Endothelial cell (in vitro differentiated cells): ENCODE measurements at regions not wholly inside any gene's neighbourhood (a gene's known extent, or its start where the extent isn't known, plus 50 kb on each side); places are given as distances from the start of the nearest gene placed in this dataset.

Experiments
- DNase-seq: peaks from one replicate; pipeline ENCODE4 v3.0.0; 2021; ENCODE audit warnings: low spot score
- H3K27ac Mint-ChIP-seq: one replicate; pipeline ENCODE4 v1.8.0; 2021; ENCODE audit warnings: mixed read lengths, inconsistent platforms; ENCODE audit not compliant: unreplicated experiment
- H3K27me3 Mint-ChIP-seq: one replicate; pipeline ENCODE4 v1.8.0; 2021; ENCODE audit warnings: mild to moderate bottlenecking, moderate library complexity, mixed read lengths, inconsistent platforms; ENCODE audit not compliant: unreplicated experiment
- H3K36me3 Mint-ChIP-seq: one replicate; pipeline ENCODE4 v1.8.0; 2021; ENCODE audit warnings: mild to moderate bottlenecking, low read depth, mixed read lengths, inconsistent platforms; ENCODE audit not compliant: unreplicated experiment
- H3K4me1 Mint-ChIP-seq: one replicate; pipeline ENCODE4 v1.8.0; 2021; ENCODE audit warnings: mild to moderate bottlenecking, mixed read lengths, inconsistent platforms; ENCODE audit not compliant: unreplicated experiment
- H3K4me3 Mint-ChIP-seq: one replicate; pipeline ENCODE4 v1.8.0; 2021; ENCODE audit warnings: mild to moderate bottlenecking, mixed read lengths, inconsistent platforms; ENCODE audit not compliant: unreplicated experiment
- H3K9me3 Mint-ChIP-seq: one replicate; pipeline ENCODE4 v1.8.0; 2021; ENCODE audit warnings: mixed read lengths, inconsistent platforms; ENCODE audit not compliant: unreplicated experiment
- CTCF ChIP-seq: fragments of 200-600 bp; sonication (generic); IDR thresholded peaks from one replicate; pipeline ENCODE4 v1.5.0; 2021; ENCODE audit warnings: antibody characterized with exemption; ENCODE audit not compliant: unreplicated experiment

GRCh38 chr3:4228295-4228694 is 74.9 kb upstream of the SETMAR start:
- DNase-seq, result no peak
- TF ChIP-seq CTCF, result no peak
- Mint-ChIP-seq H3K27me3 (peaks cover 2% of the 10 kb centered on the region), H3K4me3 (no peak overlapping the region), H3K36me3 (no peaks in the 10 kb centered on the region), H3K27ac (no peak overlapping the region), H3K9me3 (peaks cover 5% of the 10 kb centered on the region), H3K4me1 (no peaks in the 10 kb centered on the region)

- Mint-ChIP-seq H3K27ac (no peak overlapping the region), H3K9me3 (no peaks in the 10 kb centered on the region), H3K36me3 (no peaks in the 10 kb centered on the region), H3K4me3 (no peak overlapping the region), H3K27me3 (peaks cover 2% of the 10 kb centered on the region), H3K4me1 (peaks cover 3% of the 10 kb centered on the region)
- TF ChIP-seq CTCF, result no peak
- no peak for DNase-seq
These were observed 72.1 kb upstream of the SETMAR start for GRCh38 chr3:4231041-4231440.

GRCh38 chr3:4232798-4233197 is 70.4 kb upstream of the SETMAR start:
- no peak for TF ChIP-seq CTCF
- Mint-ChIP-seq H3K27ac (no peak overlapping the region), H3K4me3 (no peak overlapping the region), H3K27me3 (no peaks in the 10 kb centered on the region), H3K4me1 (peaks cover 3% of the 10 kb centered on the region), H3K36me3 (no peaks in the 10 kb centered on the region), H3K9me3 (no peaks in the 10 kb centered on the region)
- DNase-seq, result no peak

- Mint-ChIP-seq H3K36me3 (no peaks in the 10 kb centered on the region), H3K27ac (no peak overlapping the region), H3K9me3 (no peaks in the 10 kb centered on the region), H3K4me1 (peaks cover 3% of the 10 kb centered on the region), H3K4me3 (no peak overlapping the region), H3K27me3 (no peaks in the 10 kb centered on the region)
- DNase-seq, result no peak
- no peak for TF ChIP-seq CTCF
These were observed 69.7 kb upstream of the SETMAR start for GRCh38 chr3:4233488-4233887.

DNA sequence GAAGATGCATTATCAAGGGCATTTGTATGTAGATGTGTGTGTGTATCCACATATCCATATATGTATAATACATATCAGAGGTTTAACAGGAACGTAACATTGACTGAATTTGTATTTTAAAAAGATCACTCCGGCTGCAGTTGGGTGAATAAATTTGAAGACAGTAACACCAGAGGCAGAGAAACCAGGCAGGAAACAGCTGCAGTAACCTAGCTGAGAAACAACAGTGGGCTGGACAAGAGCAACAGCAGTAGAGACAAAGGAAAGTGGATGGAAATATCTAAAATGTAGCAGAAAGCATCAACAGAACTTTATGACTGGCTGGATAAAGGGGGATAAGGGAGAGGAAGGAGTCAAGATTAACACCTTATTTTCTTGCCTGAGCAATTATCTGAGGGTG is 68.3 kb upstream of the SETMAR start:
- no peak for TF ChIP-seq CTCF
- peaks cover 3% of the 10 kb centered on the region for H3K4me1 Mint-ChIP-seq
- no peaks in the 10 kb centered on the region for H3K36me3 Mint-ChIP-seq
- no peaks in the 10 kb centered on the region for H3K27me3 Mint-ChIP-seq
- no peak overlapping the region for H3K4me3 Mint-ChIP-seq
- no peak for DNase-seq
- H3K9me3 Mint-ChIP-seq, result no peaks in the 10 kb centered on the region
- H3K27ac Mint-ChIP-seq, result no peak overlapping the region
